Kidney epithelial cell (primary cell): ENCODE measurements at regions not wholly inside any gene's neighbourhood (a gene's known extent, or its start where the extent isn't known, plus 50 kb on each side); places are given as distances from the start of the nearest gene placed in this dataset.

ENCODE experiments used
- DNase-seq: peaks from one replicate; pipeline ENCODE4 v3.0.0-alpha.2; 2010; ENCODE audit warnings: low read depth
- H3K27me3 ChIP-seq: 2 replicates; pipeline ENCODE4 v1.6.0; 2011; ENCODE audit warnings: low read length; ENCODE audit not compliant: control insufficient read depth, insufficient read depth
- H3K36me3 ChIP-seq: 2 replicates; pipeline ENCODE4 v1.5.1; 2011; ENCODE audit warnings: low read length; ENCODE audit not compliant: control insufficient read depth, insufficient read depth
- H3K4me3 ChIP-seq: 2 replicates; pipeline ENCODE4 v1.5.1; 2011; ENCODE audit warnings: low read depth, mild to moderate bottlenecking, control low read depth, low read length
- CTCF ChIP-seq: IDR thresholded peaks from 2 replicates; pipeline ENCODE4 v1.5.1; 2011; ENCODE audit warnings: mild to moderate bottlenecking, moderate library complexity, low read length, control low read depth, inconsistent platforms; ENCODE audit not compliant: insufficient read depth, poor library complexity, severe bottlenecking

GRCh38 chr3:643376-643775, 446.8 kb downstream of the CHL1 start:
- H3K27me3 ChIP-seq, result no peaks in the 10 kb centered on the region
- H3K36me3 ChIP-seq, result no peaks in the 10 kb centered on the region
- no peak for TF ChIP-seq CTCF
- no peak overlapping the region for H3K4me3 ChIP-seq
- no peak for DNase-seq

- Histone ChIP-seq H3K36me3 (no peaks in the 10 kb centered on the region), H3K4me3 (no peak overlapping the region), H3K27me3 (no peaks in the 10 kb centered on the region)
- no peak for DNase-seq
- no peak for TF ChIP-seq CTCF
Observed at GRCh38 chr3:655824-656223, 437.0 kb upstream of the CNTN6 start.

- Histone ChIP-seq H3K4me3 (no peak overlapping the region), H3K36me3 (no peaks in the 10 kb centered on the region), H3K27me3 (no peaks in the 10 kb centered on the region)
- TF ChIP-seq CTCF, result no peak
- DNase-seq, result no peak
Observed at GRCh38 chr3:661356-661755, 431.5 kb upstream of the CNTN6 start.

- no peak for DNase-seq
- H3K27me3 ChIP-seq, result no peaks in the 10 kb centered on the region
- no peak for TF ChIP-seq CTCF
- H3K36me3 ChIP-seq, result no peaks in the 10 kb centered on the region
- no peak overlapping the region for H3K4me3 ChIP-seq
Observed at GRCh38 chr3:674116-674515, 418.7 kb upstream of the CNTN6 start.

GRCh38 chr3:675846-676245, 417.0 kb upstream of the CNTN6 start:
- DNase-seq, result no peak
- Histone ChIP-seq H3K4me3 (no peak overlapping the region), H3K36me3 (no peaks in the 10 kb centered on the region), H3K27me3 (no peaks in the 10 kb centered on the region)
- TF ChIP-seq CTCF, result no peak

- Histone ChIP-seq H3K4me3 (no peak overlapping the region), H3K36me3 (no peaks in the 10 kb centered on the region), H3K27me3 (no peaks in the 10 kb centered on the region)
- TF ChIP-seq CTCF, result no peak
- no peak for DNase-seq
Observed at GRCh38 chr3:683770-684169, 409.1 kb upstream of the CNTN6 start.
